Common myeloid progenitor, CD34-positive (primary cell): ENCODE measurements at regions not wholly inside any gene's neighbourhood (a gene's known extent, or its start where the extent isn't known, plus 50 kb on each side); places are given as distances from the start of the nearest gene placed in this dataset.

ENCODE experiments used
- CTCF ChIA-PET: fragments of 350-600 bp; sonication (Branson Sonifier 250); formaldehyde crosslinking; loops from one replicate; lab custom pipeline; 2021; ENCODE audit warnings: antibody characterized with exemption; lab: Charles Lee
- POLR2A ChIA-PET: fragments of 350-600 bp; sonication (Branson Sonifier 250); formaldehyde crosslinking; loops from one replicate; lab custom pipeline; 2021; ENCODE audit warnings: antibody characterized with exemption; lab: Charles Lee
- DNase-seq, 3 donors: peaks; one replicate each; pipeline versions ENCODE4 v3.0.0 to v3.0.0-alpha.2; 2013
- H3K27ac ChIP-seq, 2 experiments: 1 replicate in 1 of 2; 2 replicates in 1 of 2; pipeline ENCODE4 v1.7.0; 2013; ENCODE audit warnings: inconsistent platforms in 2 of 2, low read length in 2 of 2, mild to moderate bottlenecking in 2 of 2, low read depth in 1 of 2, moderate library complexity in 1 of 2; ENCODE audit not compliant: severe bottlenecking in 2 of 2, insufficient read depth in 1 of 2, poor library complexity in 1 of 2
- H3K27me3 ChIP-seq, 5 experiments: replicated peaks in 2 of 5; 1 replicate in 3 of 5; 2 replicates in 2 of 5; pipeline versions ENCODE4 v1.6.1 to v1.7.0; 2013; ENCODE audit warnings: low read length in 4 of 5, mild to moderate bottlenecking in 2 of 5, moderate library complexity in 2 of 5, inconsistent platforms in 1 of 5; ENCODE audit not compliant: insufficient read depth in 5 of 5, control insufficient read depth in 4 of 5
- H3K36me3 ChIP-seq, 4 experiments: 1 replicate in 2 of 4; 2 replicates in 2 of 4; pipeline versions ENCODE4 v1.6.1 to v1.7.0; 2013; ENCODE audit warnings: low read length in 3 of 4, control low read depth in 1 of 4, mild to moderate bottlenecking in 1 of 4; ENCODE audit not compliant: control insufficient read depth in 4 of 4, insufficient read depth in 4 of 4
- H3K4me1 ChIP-seq, 4 experiments: 1 replicate in 3 of 4; 2 replicates in 1 of 4; pipeline versions ENCODE4 v1.6.1 to v1.7.1; 2013; ENCODE audit warnings: low read length in 3 of 4, mild to moderate bottlenecking in 3 of 4, control low read depth in 1 of 4, inconsistent platforms in 1 of 4, moderate library complexity in 1 of 4; ENCODE audit not compliant: control insufficient read depth in 4 of 4, insufficient read depth in 4 of 4; ENCODE audit errors: control extremely low read depth in 1 of 4
- H3K4me3 ChIP-seq, 7 experiments: 1 replicate in 4 of 7; 2 replicates in 3 of 7; pipeline versions ENCODE4 v1.5.1 to v1.7.0; 2013; ENCODE audit warnings: mild to moderate bottlenecking in 7 of 7, low read length in 6 of 7, moderate library complexity in 6 of 7, inconsistent platforms in 2 of 7, low read depth in 2 of 7, control low read depth in 1 of 7; ENCODE audit not compliant: insufficient read depth in 4 of 7, control insufficient read depth in 1 of 7; ENCODE audit errors: extremely low read depth in 1 of 7
- H3K9me3 ChIP-seq, 5 experiments: 1 replicate in 4 of 5; 2 replicates in 1 of 5; pipeline versions ENCODE4 v1.6.1 to v1.7.1; 2013; ENCODE audit warnings: low read length in 4 of 5, mild to moderate bottlenecking in 2 of 5, inconsistent platforms in 1 of 5, low read depth in 1 of 5, moderate library complexity in 1 of 5; ENCODE audit not compliant: control insufficient read depth in 4 of 5, insufficient read depth in 2 of 5; ENCODE audit errors: control extremely low read depth in 1 of 5
- WGBS: methylation state at CpG from one replicate; pipeline ENCODE4 v1.1.5; 2013; ENCODE audit not compliant: insufficient coverage; 5-methylcytosine and 5-hydroxymethylcytosine counted together

- Histone ChIP-seq H3K4me3 (no peak overlapping the region), H3K27ac (no peak overlapping the region), H3K27me3 (no peaks in the 10 kb centered on the region), H3K36me3 (no peaks in the 10 kb centered on the region), H3K4me1 (no peaks in the 10 kb centered on the region), H3K9me3 (peaks cover 0 to 10% (median 0%) of the 10 kb centered on the region in 5 experiments)
- CTCF ChIA-PET: no interaction called here
- DNase-seq: no peak
- WGBS: 100% methylated on average over 1 of the region's 3 CpGs
- POLR2A ChIA-PET: interaction anchor here (0.6 kb wide), 1 partner anchor 16 kb away, joined by 4 read pairs; no protein-coding TSS in a partner anchor
Measured at GRCh38 chr7:25436413-25436812, 208.1 kb upstream of the NPVF start.

GRCh38 chr7:25437308-25437707, 209.0 kb upstream of the NPVF start:
- no peaks in the 10 kb centered on the region for H3K27me3 ChIP-seq
- no peaks in the 10 kb centered on the region for H3K36me3 ChIP-seq
- H3K9me3 ChIP-seq: peaks cover 0 to 18% (median 2%) of the 10 kb centered on the region in 5 experiments
- no peaks in the 10 kb centered on the region for H3K4me1 ChIP-seq
- no peak for DNase-seq
- CTCF ChIA-PET: no interaction called here
- POLR2A ChIA-PET: no interaction called here
- no peak overlapping the region for H3K27ac ChIP-seq
- H3K4me3 ChIP-seq: no peak overlapping the region

DNA sequence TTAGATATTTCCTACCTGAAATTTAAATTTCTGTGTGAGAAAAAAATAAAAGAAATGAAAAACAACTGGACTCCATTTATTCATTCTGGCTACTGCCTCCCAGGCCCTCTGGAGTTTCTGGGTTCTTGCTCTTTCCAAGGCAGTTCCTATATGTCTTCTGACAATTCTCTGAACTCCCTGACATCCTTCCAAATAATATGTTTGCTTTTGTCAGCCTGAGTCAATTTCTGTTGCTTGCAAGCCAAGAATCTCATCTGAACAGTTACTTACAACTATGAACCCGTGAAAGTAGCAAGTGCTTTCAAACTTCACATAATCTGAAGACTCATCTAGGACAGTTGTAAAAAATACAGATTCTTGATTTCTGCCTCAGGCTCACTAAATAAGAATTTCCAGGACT, 216.7 kb upstream of the NPVF start:
- no peak overlapping the region for H3K4me3 ChIP-seq
- no peaks in the 10 kb centered on the region for H3K27me3 ChIP-seq
- no peak for DNase-seq
- CTCF ChIA-PET: no interaction called here
- peaks cover 0 to 30% (median 3%) of the 10 kb centered on the region in 5 experiments for H3K9me3 ChIP-seq
- POLR2A ChIA-PET: no interaction called here
- 100% methylated on average over 1 of the region's 1 CpG for WGBS
- H3K36me3 ChIP-seq: no peaks in the 10 kb centered on the region
- H3K4me1 ChIP-seq: no peaks in the 10 kb centered on the region
- H3K27ac ChIP-seq: no peak overlapping the region

- Histone ChIP-seq H3K27me3 (no peaks in the 10 kb centered on the region), H3K27ac (no peak overlapping the region), H3K9me3 (peaks cover 0 to 13% (median 3%) of the 10 kb centered on the region in 5 experiments), H3K4me3 (no peak overlapping the region), H3K4me1 (no peaks in the 10 kb centered on the region), H3K36me3 (no peaks in the 10 kb centered on the region)
- no peak for DNase-seq
- ChIA-PET POLR2A (no interaction called here), CTCF (no interaction called here)
- no CpG with 5 or more reads among the region's 2 CpGs for WGBS
Measured at GRCh38 chr7:25448301-25448700, 220.0 kb upstream of the NPVF start.

GRCh38 chr7:25454020-25454419, 225.7 kb upstream of the NPVF start:
- no peaks in the 10 kb centered on the region for H3K36me3 ChIP-seq
- ChIA-PET POLR2A (no interaction called here), CTCF (no interaction called here)
- WGBS: 93% methylated on average over 4 of the region's 4 CpGs
- DNase-seq: no peak
- H3K27ac ChIP-seq: no peak overlapping the region
- H3K9me3 ChIP-seq: no peaks in the 10 kb centered on the region
- H3K27me3 ChIP-seq: no peaks in the 10 kb centered on the region
- no peak overlapping the region for H3K4me3 ChIP-seq
- no peaks in the 10 kb centered on the region for H3K4me1 ChIP-seq

DNA sequence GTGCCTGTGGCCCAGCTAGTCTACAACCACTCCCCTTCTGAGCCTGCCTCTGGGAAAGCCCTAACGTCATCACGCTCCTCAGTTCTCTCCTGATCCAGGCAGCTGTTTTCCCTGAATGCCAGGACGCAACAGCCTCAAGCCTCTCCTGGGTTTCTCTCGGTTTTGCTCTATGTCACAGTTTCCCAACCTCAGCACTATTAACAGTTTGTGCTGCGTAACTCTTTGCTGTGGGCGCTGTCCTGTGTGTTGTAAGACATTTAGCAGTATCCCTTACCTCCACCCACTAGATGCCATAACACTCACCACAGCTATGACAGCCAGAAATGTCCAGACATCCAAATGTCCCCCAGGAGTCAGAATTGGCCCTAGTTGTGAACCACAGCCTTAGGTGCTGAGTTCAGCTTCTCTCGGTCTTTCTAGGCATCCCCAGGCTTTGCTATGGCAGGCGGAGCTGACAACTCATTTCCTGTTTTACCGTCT, 226.3 kb upstream of the NPVF start:
- no peak for DNase-seq
- ChIA-PET CTCF (no interaction called here), POLR2A (no interaction called here)
- H3K27me3 ChIP-seq: no peaks in the 10 kb centered on the region
- H3K4me3 ChIP-seq: no peak overlapping the region
- H3K4me1 ChIP-seq: no peaks in the 10 kb centered on the region
- WGBS: 85% methylated on average over 9 of the region's 9 CpGs
- no peaks in the 10 kb centered on the region for H3K9me3 ChIP-seq
- no peaks in the 10 kb centered on the region for H3K36me3 ChIP-seq
- no peak overlapping the region for H3K27ac ChIP-seq

- 96% methylated on average over 9 of the region's 10 CpGs for WGBS
- Histone ChIP-seq H3K27me3 (no peaks in the 10 kb centered on the region), H3K27ac (no peak overlapping the region), H3K4me1 (no peaks in the 10 kb centered on the region), H3K9me3 (no peaks in the 10 kb centered on the region), H3K4me3 (no peak overlapping the region), H3K36me3 (no peaks in the 10 kb centered on the region)
- POLR2A ChIA-PET: no interaction called here
- CTCF ChIA-PET: no interaction called here
- DNase-seq: no peak
Measured at GRCh38 chr7:25455683-25456251, 227.5 kb upstream of the NPVF start.
